ENCODE measurements at regions not wholly inside any gene's neighbourhood (a gene's known extent, or its start where the extent isn't known, plus 50 kb on each side); places are given as distances from the start of the nearest gene placed in this dataset.
"Not testable (repeated sequence)": the region's sequence is repeated elsewhere in the genome, so short reads cannot be mapped to it uniquely, and the experiment has no call there.

DNA sequence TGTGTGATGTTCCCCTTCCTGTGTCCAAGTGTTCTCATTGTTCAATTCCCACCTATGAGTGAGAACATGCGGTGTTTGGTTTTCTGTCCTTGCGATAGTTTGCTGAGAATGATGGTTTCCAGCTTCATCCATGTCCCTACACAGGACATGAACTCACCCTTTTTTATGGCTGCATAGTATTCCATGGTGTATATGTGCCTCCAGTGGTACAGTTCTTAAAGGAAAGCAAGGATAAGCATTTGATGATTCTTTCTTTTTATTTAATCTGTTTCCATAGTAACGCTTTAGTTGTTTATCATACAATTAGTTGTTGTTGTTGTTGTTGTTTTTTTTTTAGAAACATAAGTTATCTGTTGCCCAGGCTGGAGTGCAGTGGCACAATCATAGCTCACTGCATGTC, 133.1 kb downstream of the TSEN15 start:
- ATAC-seq, result not testable (repeated sequence)

DNA sequence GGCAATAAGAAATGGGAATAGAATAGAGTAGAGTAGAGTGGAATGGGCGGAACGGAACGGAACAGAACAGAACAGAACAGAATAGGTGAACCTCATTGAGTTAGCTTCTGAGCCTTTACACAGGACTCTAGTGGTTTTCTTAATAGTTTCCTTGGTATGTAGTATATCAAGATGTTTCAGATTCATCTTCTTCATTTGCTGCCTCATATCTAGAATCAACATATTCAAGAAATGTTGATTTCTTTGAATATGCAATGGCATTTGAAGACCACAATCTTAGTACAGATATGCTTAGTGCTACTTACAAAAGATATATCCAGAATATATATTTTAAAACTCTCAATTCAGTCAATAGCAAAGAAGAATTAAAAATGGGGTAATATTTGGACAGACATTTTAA, 133.8 kb downstream of the TSEN15 start:
- no peak for ATAC-seq

DNA sequence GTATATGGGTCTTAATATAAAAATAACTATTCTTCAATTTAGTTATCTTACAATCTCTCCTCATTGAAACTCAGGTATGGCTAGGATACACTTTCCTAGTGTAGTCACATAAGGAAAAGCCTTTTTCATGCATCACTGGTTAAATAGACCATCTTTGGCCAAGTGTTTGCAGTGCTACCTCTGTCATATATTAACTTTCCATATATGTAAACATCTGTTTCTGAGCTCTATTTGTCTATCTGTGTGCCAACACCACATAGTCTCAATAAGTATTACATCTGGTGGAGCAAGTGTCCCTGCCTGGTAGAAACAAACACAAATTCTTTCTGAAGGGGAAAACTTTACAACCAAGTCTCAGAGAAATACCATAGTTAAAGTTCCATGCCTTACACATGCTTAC, 134.6 kb downstream of the TSEN15 start:
- ATAC-seq, result no peak

DNA sequence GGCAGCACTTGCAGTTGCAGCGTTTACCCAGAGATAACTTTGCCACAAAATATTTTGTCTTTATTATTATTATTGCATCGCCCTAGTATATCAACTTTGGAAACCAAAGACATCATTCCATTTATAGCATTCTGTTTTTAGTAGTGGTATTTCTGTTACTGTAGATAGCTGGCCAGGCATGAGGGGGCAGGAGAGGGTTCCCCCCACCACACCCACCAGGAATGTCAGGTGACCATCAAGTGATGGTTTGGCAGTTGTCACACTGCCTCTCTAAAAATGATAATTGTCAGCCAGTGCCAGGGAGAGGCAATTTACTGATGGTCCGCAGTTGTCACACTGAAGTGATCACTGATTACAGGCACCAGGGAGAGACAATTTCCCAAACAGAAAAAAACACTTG, 135.6 kb downstream of the TSEN15 start:
- ATAC-seq, result no peak

DNA sequence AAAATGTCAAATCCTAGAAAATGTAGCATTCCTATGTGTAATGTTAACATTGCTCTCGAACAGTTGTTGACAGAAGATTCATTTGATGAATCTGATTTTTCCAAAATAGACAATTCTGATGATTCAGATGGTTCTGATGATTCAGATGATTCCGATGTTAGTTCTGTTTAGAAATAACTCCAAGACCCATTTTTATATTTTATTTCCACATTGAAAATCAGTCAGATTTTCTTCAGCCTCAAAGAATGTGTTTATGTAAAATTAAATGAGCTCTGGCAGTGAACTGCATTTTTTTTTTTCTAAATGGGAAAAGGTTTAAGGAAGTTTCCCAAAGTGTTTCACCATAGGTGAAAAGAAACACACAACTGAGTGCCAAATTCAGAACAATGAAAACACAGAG, 136.5 kb downstream of the TSEN15 start:
- no peak for ATAC-seq

DNA sequence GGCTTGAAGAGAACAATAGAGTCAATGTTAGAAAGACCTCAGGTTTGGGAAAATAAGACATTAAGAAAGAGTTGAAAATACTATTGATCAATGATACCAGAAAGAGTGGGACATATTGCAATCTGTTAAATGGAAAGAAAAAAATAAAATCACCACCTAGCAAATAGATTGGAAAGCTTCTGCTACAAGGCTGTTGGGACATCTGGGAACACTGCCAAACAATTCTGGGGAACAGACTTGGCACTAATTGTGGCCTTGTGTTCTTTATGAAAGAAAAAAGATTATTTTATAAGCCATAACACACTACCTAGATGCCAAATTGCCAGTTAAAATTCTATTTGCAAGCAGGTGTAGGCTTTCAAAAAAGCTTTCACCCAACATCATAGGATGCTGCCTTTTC, 137.8 kb downstream of the TSEN15 start:
- no peak for ATAC-seq

DNA sequence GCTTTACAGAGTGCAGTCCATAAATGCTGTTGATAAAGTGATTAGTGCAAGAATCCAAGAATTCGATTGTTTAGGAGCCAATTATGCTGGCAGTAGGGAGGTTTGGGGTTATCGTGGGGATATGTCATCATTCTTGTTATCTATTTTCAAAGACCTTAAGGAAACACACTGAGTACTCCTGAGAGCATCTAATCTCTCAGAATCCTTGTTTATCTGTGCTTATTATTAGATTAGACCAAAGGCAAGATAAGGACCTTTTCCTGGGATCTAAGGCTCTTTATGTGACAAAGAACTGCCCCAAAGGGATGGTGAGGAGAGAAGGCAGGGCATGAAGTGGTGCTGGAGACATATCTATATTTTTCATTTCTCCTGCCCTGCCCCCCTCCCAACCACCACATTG, 139.1 kb downstream of the TSEN15 start:
- ATAC-seq, result no peak

DNA sequence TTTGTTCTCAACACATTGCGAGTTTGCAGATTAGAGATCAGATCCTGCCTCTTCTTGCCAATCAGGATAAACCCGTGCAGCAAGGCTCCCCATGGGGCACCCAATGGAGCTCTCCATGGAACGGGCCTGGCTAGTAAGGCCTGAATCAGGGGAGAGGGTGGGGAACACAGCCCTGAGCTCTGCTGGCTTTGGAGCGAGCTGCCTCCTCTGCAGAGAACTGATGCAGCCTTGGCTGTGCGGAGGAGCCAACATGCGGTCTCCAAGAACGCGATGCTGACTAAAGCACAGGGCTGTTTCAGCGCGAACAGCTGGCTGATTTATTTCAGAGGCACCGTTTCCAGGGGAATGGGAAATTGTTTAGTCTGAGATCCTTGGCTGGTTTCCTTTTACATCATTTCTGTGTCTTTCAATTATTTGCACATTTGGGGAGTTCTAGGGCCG, 139.7 kb downstream of the TSEN15 start:
- ATAC-seq, result no peak

DNA sequence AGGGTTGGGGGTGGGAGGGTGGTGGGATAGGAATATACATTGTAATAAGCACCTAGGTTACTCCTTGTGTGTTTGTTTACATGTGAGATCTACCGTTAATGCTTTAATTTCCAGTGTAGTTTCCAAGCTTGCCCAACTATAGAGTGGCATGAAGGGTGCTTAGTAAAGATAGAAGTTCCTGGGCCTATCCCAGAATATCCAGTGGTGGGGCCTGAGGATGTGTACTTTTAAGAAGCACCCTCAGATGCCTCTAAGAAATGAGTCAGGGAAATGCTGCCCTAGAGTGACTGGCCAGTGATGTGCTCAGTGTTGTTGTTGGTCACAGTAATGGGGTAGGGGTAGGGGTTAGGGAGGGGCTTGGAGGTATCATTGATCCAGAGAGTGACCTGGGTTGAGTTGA, 141.3 kb downstream of the TSEN15 start:
- no peak for ATAC-seq

DNA sequence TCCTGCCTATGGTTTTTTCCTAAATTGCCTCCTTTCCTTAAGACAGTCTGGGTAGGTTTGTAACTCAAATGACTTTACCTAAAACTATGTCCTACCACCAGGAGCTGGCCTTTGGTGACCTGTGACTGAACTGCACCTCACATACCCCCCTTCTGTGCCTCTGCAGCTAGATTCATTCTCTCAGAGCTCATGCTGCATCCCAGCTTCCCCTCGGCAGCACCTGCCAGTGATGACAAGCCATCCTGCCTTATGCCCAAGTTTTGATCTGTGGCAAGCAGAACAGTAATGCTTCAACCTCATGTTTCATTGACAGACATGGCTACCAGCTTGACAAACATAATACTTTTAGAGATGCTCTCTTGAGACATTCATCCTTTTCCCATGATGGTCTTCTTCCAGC, 141.9 kb downstream of the TSEN15 start:
- ATAC-seq, result no peak

DNA sequence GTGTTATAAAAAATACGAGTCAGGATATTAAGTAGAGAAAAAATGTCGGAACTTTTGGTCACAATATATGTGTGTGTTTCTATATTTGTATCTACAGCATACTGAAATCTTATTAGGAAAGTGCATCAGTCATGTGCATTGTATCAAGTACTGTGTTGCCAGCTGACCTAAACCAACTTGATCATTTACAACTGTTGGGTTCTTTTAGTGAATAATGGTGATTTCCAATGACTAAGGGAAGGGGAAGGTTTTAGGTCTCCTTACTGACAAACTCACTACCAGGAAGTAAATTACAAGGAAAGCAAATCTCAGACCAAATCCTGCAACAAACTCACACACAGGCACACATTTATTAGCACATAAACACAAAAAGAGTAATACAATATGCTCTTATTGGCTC, 142.7 kb downstream of the TSEN15 start:
- ATAC-seq, result no peak

DNA sequence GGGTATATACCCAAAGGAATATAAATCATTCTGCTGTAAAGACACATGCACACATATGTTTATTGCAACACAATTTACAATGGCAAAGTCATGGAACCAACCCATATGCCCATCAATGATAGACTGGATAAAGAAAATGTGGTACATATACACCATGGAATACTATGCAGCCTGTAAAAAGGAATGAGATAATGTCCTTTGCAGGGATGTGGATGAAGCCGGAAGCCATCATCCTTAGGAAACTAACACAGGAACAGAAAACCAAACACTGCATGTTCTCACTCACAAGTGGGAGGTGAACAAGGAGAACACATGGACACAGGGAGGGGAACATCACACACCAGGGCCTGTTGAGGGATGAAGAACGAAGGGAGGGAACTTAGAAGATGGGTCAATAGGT, 144.2 kb downstream of the TSEN15 start:
- not testable (repeated sequence) for ATAC-seq

DNA sequence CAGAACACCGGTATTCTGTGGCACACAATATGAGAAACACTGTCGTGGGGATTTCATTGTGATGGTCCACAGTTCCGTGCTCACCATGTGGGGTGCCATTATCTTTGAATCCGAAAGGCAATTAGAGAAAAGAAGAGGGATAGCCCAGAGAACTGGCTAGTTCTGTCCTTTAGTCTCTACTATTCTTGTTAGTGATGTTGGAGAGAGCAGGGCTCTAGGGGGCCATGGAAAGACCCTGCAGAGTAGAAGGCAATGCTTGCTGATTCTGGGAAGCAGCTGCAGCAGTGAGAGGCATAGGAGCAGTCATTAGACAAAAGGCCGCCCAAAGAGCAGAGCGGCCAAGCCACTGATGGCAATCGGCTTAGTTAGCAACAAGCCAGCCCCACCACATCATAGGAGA, 146.3 kb downstream of the TSEN15 start:
- ATAC-seq, result no peak

DNA sequence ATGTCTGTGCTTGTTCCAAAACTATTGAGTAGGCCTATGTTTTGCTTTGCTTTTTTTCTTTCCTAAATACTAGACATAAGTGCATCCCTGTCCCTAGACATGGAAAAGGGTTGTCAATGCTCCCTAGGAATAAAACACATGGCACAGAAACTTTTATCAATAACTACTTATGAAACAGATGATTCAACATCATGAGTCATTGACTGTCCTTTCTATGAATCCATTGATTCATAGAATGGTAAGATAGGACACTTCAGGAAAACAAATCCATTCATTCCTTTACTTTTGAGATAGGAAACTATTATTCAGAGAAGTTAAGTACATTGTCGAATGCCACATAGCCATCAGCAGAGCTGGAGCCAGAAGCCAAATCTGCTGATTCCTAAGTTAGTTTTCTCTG, 147.5 kb downstream of the TSEN15 start:
- ATAC-seq, result no peak

DNA sequence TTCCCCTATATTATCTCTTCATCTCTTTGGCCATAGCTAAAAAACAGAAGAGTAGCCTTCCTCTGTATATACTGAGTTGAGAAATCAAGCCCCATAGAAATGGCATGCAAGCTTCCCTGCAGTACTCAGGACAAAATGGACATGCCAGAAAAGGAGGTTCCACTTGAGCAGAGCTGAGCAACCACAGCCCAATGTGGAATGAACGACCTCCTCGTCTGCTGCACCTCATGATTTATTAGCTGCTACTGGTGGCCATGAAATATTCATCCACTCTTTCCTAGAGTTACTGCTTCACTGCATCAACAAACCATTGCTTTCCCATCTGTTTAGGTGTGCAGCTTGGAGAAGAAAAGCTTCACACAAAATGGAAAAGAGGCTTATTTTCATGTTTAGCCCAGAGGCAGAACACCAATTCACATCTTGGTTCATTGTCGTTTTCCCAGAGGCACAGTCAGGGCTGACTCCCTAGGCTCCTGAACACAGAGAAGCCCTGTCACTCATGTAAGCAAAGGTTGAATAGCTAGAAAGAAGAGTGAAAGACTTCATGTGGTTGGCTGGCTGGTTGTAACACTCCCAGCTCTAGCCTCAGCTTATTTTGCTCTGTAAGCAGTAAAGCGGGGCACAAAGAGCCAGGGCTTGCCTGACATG, 148.0 kb downstream of the TSEN15 start:
- ATAC-seq, result no peak

DNA sequence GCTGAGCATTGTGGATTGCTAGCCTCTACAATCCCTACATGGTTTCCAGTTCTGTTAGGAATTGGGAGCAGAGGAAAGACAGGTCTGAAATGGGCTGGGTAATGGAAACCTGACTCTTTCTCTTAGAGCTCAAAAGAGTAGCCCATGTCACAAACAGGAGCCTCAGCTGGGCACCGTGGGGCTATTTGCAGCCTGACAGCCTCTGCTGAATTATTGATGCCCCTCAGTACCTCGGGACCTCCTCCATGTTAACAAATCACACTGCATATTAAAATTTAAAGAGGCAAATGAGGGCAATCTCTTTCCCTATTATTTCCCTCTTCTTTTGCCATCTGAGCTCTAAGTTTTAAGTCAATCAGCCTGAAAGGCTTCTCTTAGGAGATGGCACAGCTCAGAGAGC, 157.1 kb downstream of the TSEN15 start:
- no peak for ATAC-seq

DNA sequence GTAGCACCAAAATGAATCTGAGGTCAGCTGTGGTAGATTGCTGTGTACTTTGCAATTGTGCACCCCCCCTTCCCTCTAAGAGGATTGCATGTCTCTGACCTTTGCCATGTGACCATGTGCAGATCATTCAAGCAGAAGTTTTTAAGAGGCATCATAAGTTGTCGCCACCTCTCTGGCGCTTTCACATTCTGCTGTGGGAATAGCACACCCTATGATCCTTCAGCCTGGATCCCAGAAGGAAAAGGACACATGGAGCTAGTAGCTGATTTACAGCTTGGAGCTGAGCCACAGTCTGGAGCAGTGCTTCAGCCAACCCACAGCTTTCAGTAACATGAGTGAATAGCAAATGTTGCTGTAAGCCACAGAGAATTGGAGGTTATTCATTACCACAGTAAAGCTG, 158.5 kb downstream of the TSEN15 start:
- ATAC-seq, result no peak

DNA sequence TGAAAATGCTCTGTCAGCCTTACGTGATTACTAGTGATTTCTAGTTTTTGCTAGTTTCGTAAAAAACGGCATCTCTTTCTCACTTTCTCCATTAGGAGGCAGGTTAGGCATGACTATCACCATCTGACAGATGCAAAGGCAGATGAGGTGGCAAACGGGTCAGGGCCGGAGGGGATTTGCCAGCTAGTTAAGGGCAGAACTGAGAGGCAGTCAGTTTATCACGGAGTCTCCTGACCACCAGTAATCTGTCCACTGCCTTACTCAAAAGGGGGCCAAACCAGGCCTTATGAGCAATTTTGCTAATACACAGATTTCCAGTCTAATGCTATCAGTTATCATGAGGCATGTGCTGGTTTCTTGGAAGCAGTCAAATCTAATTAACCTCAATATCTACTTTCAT, 159.3 kb downstream of the TSEN15 start:
- no peak for ATAC-seq

DNA sequence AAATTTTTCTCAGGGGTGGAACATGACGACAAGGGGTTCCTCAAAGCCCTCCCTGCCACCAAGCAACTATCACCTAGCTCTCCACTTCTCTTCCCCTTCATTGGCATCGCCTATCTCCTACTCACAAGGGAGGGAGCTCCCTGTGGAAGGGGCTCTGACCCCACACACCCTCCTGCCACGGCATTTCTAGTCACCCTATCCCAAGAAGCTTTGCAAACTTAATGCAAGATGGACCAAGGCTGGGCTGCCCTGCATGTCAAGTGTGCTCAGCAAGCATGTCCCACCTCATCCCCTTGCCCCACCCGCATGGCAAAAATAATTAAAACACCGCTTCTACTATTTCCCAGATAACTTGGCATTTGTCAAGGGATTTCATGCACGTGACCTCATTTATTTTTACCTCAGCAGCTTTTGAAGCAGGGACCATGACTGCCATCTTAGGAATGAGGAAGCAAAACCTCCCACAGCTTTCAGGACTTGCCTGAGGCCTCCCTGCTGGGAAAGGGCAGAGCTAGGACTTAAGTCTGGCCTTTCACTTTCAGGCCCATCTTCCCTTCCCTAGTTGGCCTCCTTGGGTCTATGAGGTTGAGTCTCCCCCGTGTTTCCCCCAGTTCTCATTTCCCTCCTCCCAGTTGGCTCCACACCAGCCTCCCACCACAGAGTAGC, 161.3 kb downstream of the TSEN15 start:
- no peak for ATAC-seq

DNA sequence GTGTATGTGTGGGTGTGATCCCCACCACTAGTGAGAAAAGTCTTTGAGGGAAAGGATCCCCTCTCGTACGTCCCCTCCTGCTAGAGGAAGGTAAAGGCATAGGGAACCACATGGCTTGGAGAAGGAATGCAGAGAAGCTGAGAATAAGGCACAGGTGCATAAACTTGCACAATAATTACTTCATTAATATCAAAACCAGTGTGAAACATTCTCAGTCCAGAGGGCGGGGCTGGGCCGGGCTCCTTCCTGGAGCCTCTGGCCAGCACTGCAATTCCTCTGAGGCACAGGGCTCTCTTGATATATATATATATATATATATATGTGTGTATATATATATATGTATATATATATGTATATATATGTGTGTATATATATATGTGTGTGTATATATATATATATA, 162.6 kb downstream of the TSEN15 start:
- ATAC-seq, result no peak

DNA sequence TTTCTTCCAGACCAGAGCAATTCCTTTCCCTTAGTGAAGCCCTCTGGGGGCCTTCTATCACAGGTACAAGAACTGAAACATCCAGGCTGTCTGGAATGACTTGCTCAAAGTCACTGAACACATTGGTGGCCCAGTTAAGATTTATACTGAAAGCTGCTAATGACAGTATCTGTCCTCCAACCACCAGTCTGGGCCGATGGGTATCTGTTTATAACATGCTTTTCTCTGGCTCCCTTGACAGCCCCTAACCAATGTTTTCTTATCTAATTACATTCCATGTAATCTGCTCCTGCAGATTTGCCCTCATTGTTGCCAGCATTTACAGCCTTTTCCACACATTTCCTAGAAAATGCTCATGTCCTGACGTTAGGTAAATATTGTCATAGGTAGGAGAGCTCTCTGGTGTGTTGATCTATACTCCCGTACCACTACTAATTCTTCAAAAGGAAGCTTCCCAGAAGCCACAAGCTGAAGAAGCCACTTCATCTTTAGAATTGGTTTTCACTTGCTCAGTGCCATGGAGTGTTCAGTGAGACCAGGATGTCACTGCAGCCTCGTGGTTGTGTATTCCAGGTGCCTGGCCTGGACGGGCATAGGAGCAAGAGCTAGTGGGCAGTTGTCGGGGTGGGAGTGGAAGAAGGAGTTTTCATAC, 163.9 kb downstream of the TSEN15 start:
- ATAC-seq, result no peak

DNA sequence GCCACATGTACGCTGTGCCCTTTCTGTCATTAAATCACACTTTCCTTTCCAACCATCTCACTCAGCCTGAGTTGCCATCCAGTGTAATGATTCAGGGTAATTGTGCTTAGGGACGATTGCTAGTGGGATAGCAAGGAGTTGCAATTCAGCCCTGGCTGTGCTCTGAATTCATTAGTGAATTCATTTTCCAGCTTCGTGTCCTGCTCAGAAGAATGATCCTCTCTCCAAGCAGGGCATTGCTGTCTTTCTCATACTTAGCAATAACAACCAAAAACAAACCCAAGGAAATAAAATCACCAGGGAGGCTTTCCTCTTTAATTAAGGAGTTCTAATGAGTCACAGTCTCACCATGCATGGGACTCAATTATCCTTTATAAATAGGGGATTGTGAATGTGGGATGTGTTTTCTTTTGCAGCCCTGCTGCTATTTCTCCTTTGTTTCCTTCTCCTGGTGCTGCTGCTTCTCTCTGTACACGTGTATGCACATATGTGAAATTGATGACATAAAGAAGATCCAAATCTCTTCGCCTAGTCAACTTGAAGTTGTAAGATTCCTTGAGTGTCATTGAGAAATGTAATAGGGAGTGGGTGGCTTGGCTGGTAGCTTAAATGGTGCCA, 167.0 kb downstream of the TSEN15 start:
- no peak for ATAC-seq

DNA sequence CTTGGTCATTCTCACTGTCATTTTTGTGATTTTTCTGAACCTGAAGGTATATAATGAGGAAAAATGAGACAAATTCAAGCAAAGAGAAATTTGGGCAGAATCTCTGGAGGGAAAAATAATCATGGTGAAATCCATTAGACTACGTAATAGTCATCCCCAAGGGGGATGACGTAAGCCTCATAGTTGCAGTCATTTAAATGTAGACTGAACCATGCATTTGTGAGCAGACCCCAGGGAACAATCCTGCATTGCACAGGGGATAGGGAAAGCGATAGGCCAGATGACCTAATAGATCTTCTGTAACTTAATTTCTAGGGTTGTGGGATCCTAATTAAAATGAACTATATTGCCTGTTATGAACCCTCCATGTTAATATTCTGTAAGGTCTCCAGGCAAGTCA, 167.4 kb upstream of the C1orf21 start:
- no peak for ATAC-seq

DNA sequence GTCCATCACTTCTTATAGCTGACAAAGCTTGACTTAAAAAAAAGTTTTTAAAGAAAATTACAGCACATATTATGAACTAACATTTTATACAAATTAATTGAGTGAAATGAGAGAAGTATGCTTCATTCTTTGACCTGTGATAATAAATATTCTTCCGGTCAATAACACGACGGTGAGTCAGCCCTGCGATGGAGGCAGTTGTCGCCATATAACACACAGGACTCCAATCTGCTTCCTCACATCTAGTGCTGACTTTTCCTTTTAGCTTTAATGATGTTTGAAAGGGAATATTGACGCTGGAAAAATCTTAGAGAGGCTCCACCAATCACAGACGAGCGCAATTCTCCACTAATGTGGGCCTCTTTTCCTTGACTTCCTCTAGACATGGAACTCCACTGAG, 166.9 kb upstream of the C1orf21 start:
- ATAC-seq, result no peak
